WTC11 (cell line): ENCODE measurements at regions not wholly inside any gene's neighbourhood (a gene's known extent, or its start where the extent isn't known, plus 50 kb on each side); places are given as distances from the start of the nearest gene placed in this dataset.

Experiments
- ATF2 ChIP-seq: sonication (generic); formaldehyde crosslinking; IDR thresholded peaks from 2 replicates; pipeline ENCODE4 v1.8.1; 2022; ENCODE audit warnings: low read depth, missing genetic modification reagents, borderline replicate concordance
- CBFB ChIP-seq: sonication (generic); formaldehyde crosslinking; IDR thresholded peaks from 2 replicates; pipeline ENCODE4 v1.8.1; 2022; ENCODE audit warnings: mild to moderate bottlenecking, low read depth, missing genetic modification reagents
- CTCF ChIP-seq: fragments of 200-600 bp; IDR thresholded peaks from 2 replicates; pipeline ENCODE4 v1.8.0; 2022; ENCODE audit warnings: antibody characterized with exemption
- FOXP1 ChIP-seq: sonication (generic); formaldehyde crosslinking; IDR thresholded peaks from 2 replicates; pipeline ENCODE4 v1.8.0; 2022; ENCODE audit warnings: missing genetic modification reagents, mild to moderate bottlenecking, moderate library complexity, borderline replicate concordance
- HMGA2 ChIP-seq: fragments of 250-450 bp; sonication (Bioruptor Pico); IDR thresholded peaks from 2 replicates; pipeline ENCODE4 v1.4.0; 2021; ENCODE audit warnings: mild to moderate bottlenecking, moderate library complexity
- NFYB ChIP-seq: sonication (generic); formaldehyde crosslinking; conservative IDR thresholded peaks from 2 replicates; pipeline ENCODE4 v1.8.0; 2022; ENCODE audit warnings: low read depth, missing genetic modification reagents
- NR1H2 ChIP-seq: sonication (generic); formaldehyde crosslinking; IDR thresholded peaks from 2 replicates; pipeline ENCODE4 v1.9.0; 2021; ENCODE audit warnings: mild to moderate bottlenecking, moderate library complexity, missing genetic modification reagents
- NR2C2 ChIP-seq: sonication (generic); formaldehyde crosslinking; IDR thresholded peaks from 2 replicates; pipeline ENCODE4 v1.8.0; 2022; ENCODE audit warnings: mild to moderate bottlenecking, missing genetic modification reagents
- ZNF423 ChIP-seq: fragments of 250-450 bp; sonication (Bioruptor Pico); IDR thresholded peaks from 2 replicates; pipeline ENCODE4 v2.1.2; 2022; ENCODE audit warnings: mild to moderate bottlenecking, moderate library complexity

GRCh38 chr1:221234791-221235190, 355.5 kb downstream of the HLX start:
- TF ChIP-seq CTCF (no peak), CBFB (CRISPR knock-in tag) (no peak), NR1H2 (CRISPR knock-in tag) (no peak), NFYB (CRISPR knock-in tag) (no peak), ATF2 (CRISPR knock-in tag) (no peak), HMGA2 (CRISPR knock-in tag) (no peak), ZNF423 (no peak), NR2C2 (CRISPR knock-in tag) (no peak), FOXP1 (CRISPR knock-in tag) (no peak)
